ENCODE measurements at regions not wholly inside any gene's neighbourhood (a gene's known extent, or its start where the extent isn't known, plus 50 kb on each side); places are given as distances from the start of the nearest gene placed in this dataset.

- H3K27ac ChIP-seq: no peak overlapping the region
- no peaks in the 10 kb centered on the region for H3K27me3 ChIP-seq
These were observed 279.2 kb upstream of the SKOR2 start for GRCh38 chr18:47530695-47531094.

GRCh38 chr18:47528343-47528742 is 276.9 kb upstream of the SKOR2 start:
- no peak for DNase-seq (ENCODE audit: extremely low spot score in 2 of 2)
- no peaks in the 10 kb centered on the region for H3K4me1 ChIP-seq
- TF ChIP-seq, protein P1, sequence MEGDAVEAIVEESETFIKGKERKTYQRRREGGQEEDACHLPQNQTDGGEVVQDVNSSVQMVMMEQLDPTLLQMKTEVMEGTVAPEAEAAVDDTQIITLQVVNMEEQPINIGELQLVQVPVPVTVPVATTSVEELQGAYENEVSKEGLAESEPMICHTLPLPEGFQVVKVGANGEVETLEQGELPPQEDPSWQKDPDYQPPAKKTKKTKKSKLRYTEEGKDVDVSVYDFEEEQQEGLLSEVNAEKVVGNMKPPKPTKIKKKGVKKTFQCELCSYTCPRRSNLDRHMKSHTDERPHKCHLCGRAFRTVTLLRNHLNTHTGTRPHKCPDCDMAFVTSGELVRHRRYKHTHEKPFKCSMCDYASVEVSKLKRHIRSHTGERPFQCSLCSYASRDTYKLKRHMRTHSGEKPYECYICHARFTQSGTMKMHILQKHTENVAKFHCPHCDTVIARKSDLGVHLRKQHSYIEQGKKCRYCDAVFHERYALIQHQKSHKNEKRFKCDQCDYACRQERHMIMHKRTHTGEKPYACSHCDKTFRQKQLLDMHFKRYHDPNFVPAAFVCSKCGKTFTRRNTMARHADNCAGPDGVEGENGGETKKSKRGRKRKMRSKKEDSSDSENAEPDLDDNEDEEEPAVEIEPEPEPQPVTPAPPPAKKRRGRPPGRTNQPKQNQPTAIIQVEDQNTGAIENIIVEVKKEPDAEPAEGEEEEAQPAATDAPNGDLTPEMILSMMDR (IDR thresholded peaks at IDR 0.05): no peak
- TF ChIP-seq POLR2AphosphoS5 (IDR thresholded peaks at IDR 0.05; ENCODE audit: insufficient read depth in 1 of 2, low read depth in 1 of 2) (no peak), POLR2A (IDR thresholded peaks at IDR 0.05) (no peak)
- H3K27ac ChIP-seq: no peak overlapping the region
- intact Hi-C loops (cut with DNase I): no loop called here
- H3K36me3 ChIP-seq: no peaks in the 10 kb centered on the region
- H3K27me3 ChIP-seq: no peaks in the 10 kb centered on the region
- no peak overlapping the region for H3K4me3 ChIP-seq
- H3K9me3 ChIP-seq: no peaks in the 10 kb centered on the region

More at GRCh38 chr18:47530695-47531094, 279.2 kb upstream of the SKOR2 start:
- no peaks in the 10 kb centered on the region for H3K36me3 ChIP-seq
- no peaks in the 10 kb centered on the region for H3K9me3 ChIP-seq
- intact Hi-C loops (cut with DNase I): no loop called here
- no peak overlapping the region for H3K4me3 ChIP-seq
- DNase-seq (ENCODE audit: extremely low spot score in 2 of 2): no peak
- H3K4me1 ChIP-seq: no peaks in the 10 kb centered on the region
- no peak for TF ChIP-seq POLR2AphosphoS5 (IDR thresholded peaks at IDR 0.05; ENCODE audit: insufficient read depth in 1 of 2, low read depth in 1 of 2)
- TF ChIP-seq, protein P1 (IDR thresholded peaks at IDR 0.05): no peak
- no peak for TF ChIP-seq POLR2A (IDR thresholded peaks at IDR 0.05)

GRCh38 chr18:47526147-47526546 is 274.7 kb upstream of the SKOR2 start:
- Histone ChIP-seq H3K27me3 (no peaks in the 10 kb centered on the region), H3K9me3 (no peaks in the 10 kb centered on the region), H3K4me3 (no peak overlapping the region), H3K27ac (no peak overlapping the region), H3K4me1 (no peaks in the 10 kb centered on the region), H3K36me3 (no peaks in the 10 kb centered on the region)
- no peak for DNase-seq (ENCODE audit: extremely low spot score in 2 of 2)
- intact Hi-C loops (cut with DNase I): no loop called here
- no peak for TF ChIP-seq POLR2AphosphoS5 (IDR thresholded peaks at IDR 0.05; ENCODE audit: insufficient read depth in 1 of 2, low read depth in 1 of 2)
- TF ChIP-seq, protein P1 (IDR thresholded peaks at IDR 0.05): no peak

GRCh38 chr18:47522359-47522758 is 270.9 kb upstream of the SKOR2 start:
- Histone ChIP-seq H3K36me3 (no peaks in the 10 kb centered on the region), H3K9me3 (no peaks in the 10 kb centered on the region), H3K4me1 (no peaks in the 10 kb centered on the region), H3K27me3 (no peaks in the 10 kb centered on the region), H3K4me3 (no peak overlapping the region), H3K27ac (no peak overlapping the region)
- intact Hi-C loops (cut with DNase I): no loop called here
- no peak for DNase-seq (ENCODE audit: extremely low spot score in 2 of 2)
- TF ChIP-seq POLR2A (IDR thresholded peaks at IDR 0.05): no peak
- TF ChIP-seq POLR2AphosphoS5 (IDR thresholded peaks at IDR 0.05; ENCODE audit: insufficient read depth in 1 of 2, low read depth in 1 of 2): no peak
- TF ChIP-seq, protein P1 (IDR thresholded peaks at IDR 0.05): no peak

DNA sequence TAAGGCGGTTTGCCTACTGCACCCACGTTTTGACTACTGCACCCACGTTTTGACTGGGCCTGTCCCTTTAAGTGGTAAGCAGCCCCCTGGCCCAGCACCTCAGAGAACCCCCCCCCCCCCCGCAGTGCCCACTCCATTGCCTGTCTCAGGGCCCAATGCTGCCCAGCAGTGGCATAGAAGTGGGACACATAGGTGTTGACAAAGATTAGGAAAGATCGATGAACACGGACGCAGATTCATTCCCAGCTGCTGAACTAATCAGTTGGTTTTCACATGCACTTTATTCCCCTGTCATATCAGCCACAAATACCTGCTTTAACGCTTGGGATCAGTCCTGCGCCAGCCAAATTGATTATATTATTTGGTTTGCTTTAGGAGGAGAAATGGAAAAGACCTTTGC is 268.8 kb upstream of the SKOR2 start:
- intact Hi-C loops (cut with DNase I): no loop called here
- Histone ChIP-seq H3K4me3 (no peak overlapping the region), H3K27ac (no peak overlapping the region), H3K27me3 (no peaks in the 10 kb centered on the region), H3K36me3 (no peaks in the 10 kb centered on the region), H3K4me1 (no peaks in the 10 kb centered on the region), H3K9me3 (no peaks in the 10 kb centered on the region)
- peak in 1 of 2 donors; percentile 90 for DNase-seq (ENCODE audit: extremely low spot score in 2 of 2)
- TF ChIP-seq POLR2A (IDR thresholded peaks at IDR 0.05) (no peak), POLR2AphosphoS5 (IDR thresholded peaks at IDR 0.05; ENCODE audit: insufficient read depth in 1 of 2, low read depth in 1 of 2) (no peak)
- TF ChIP-seq, protein P1 (IDR thresholded peaks at IDR 0.05): no peak

Data from vagina (tissue), 2 donors.